GM12864 (cell line): ENCODE measurements at regions not wholly inside any gene's neighbourhood (a gene's known extent, or its start where the extent isn't known, plus 50 kb on each side); places are given as distances from the start of the nearest gene placed in this dataset.

Experiments used
- DNase-seq: peaks from one replicate; pipeline ENCODE4 v3.0.0-alpha.2; 2011; ENCODE audit warnings: low read depth
- H3K4me3 ChIP-seq: 2 replicates; pipeline ENCODE4 v1.5.1; 2011; ENCODE audit warnings: mild to moderate bottlenecking, low read depth, low read length, control low read depth
- CTCF ChIP-seq: IDR thresholded peaks from 2 replicates; pipeline ENCODE4 v1.5.1; 2011; ENCODE audit warnings: low read depth, mild to moderate bottlenecking, moderate library complexity, low read length, control low read depth, inconsistent platforms; ENCODE audit errors: missing control alignments

- DNase-seq: no peak
Observed at GRCh38 chr18:64333584-64333983, 184.7 kb upstream of the LINC00305 start.

GRCh38 chr18:64332835-64333234 is 183.9 kb upstream of the LINC00305 start:
- TF ChIP-seq CTCF: no peak
- no peak overlapping the region for H3K4me3 ChIP-seq
- no peak for DNase-seq

More at GRCh38 chr18:64333584-64333983, 184.7 kb upstream of the LINC00305 start:
- no peak for TF ChIP-seq CTCF
- H3K4me3 ChIP-seq: no peak overlapping the region

GRCh38 chr18:64331419-64331818 is 182.5 kb upstream of the LINC00305 start:
- TF ChIP-seq CTCF: no peak
- H3K4me3 ChIP-seq: no peak overlapping the region
- DNase-seq: no peak

GRCh38 chr18:64330931-64331330 is 182.0 kb upstream of the LINC00305 start:
- DNase-seq: no peak
- H3K4me3 ChIP-seq: no peak overlapping the region

GRCh38 chr18:64330161-64330560 is 181.3 kb upstream of the LINC00305 start:
- no peak overlapping the region for H3K4me3 ChIP-seq
- no peak for DNase-seq
- TF ChIP-seq CTCF: peak; percentile 16

More at GRCh38 chr18:64330931-64331330, 182.0 kb upstream of the LINC00305 start:
- TF ChIP-seq CTCF: no peak

- no peak overlapping the region for H3K4me3 ChIP-seq
- no peak for TF ChIP-seq CTCF
Observed at GRCh38 chr18:64322189-64322588, 173.3 kb upstream of the LINC00305 start.

GRCh38 chr18:64318547-64318946 is 169.7 kb upstream of the LINC00305 start:
- no peak for DNase-seq
- no peak overlapping the region for H3K4me3 ChIP-seq
- no peak for TF ChIP-seq CTCF

More at GRCh38 chr18:64322189-64322588, 173.3 kb upstream of the LINC00305 start:
- no peak for DNase-seq
